CD4-positive, alpha-beta T cell treated with Interleukin-6 at 100 ng/mL for 8 hours (primary cell): ENCODE measurements at regions not wholly inside any gene's neighbourhood (a gene's known extent, or its start where the extent isn't known, plus 50 kb on each side); places are given as distances from the start of the nearest gene placed in this dataset.

Experiments used
- DNase-seq: peaks from one replicate; pipeline ENCODE4 v3.0.0-alpha.2; 2020; ENCODE audit warnings: mixed read lengths, low spot score

GRCh38 chr6:167643223-167643622 lies 183.5 kb upstream of the AFDN start:
- no peak for DNase-seq

GRCh38 chr6:167643716-167644115 lies 183.0 kb upstream of the AFDN start:
- DNase-seq, result no peak

- no peak for DNase-seq
Measured at GRCh38 chr6:167644412-167645132, 182.1 kb upstream of the AFDN start.

- no peak for DNase-seq
Measured at GRCh38 chr6:167645368-167645767, 181.3 kb upstream of the AFDN start.

- DNase-seq, result no peak
Measured at GRCh38 chr6:167647306-167647705, 179.4 kb upstream of the AFDN start.

- DNase-seq, result no peak
Measured at GRCh38 chr6:167647737-167648470, 178.8 kb upstream of the AFDN start.

GRCh38 chr6:167648501-167649278 lies 178.0 kb upstream of the AFDN start:
- DNase-seq, result no peak

- DNase-seq, result no peak
Measured at GRCh38 chr6:167649476-167649875, 177.2 kb upstream of the AFDN start.

- DNase-seq, result no peak
Measured at GRCh38 chr6:167650730-167651317, 175.9 kb upstream of the AFDN start.

GRCh38 chr6:167651318-167652041 lies 175.2 kb upstream of the AFDN start:
- DNase-seq, result no peak

GRCh38 chr6:167652042-167652700 lies 174.5 kb upstream of the AFDN start:
- DNase-seq, result no peak

- no peak for DNase-seq
Measured at GRCh38 chr6:167652701-167653095, 174.0 kb upstream of the AFDN start.

- no peak for DNase-seq
Measured at GRCh38 chr6:167653561-167653960, 173.2 kb upstream of the AFDN start.

GRCh38 chr6:167654389-167654788 lies 172.3 kb upstream of the AFDN start:
- no peak for DNase-seq

GRCh38 chr6:167655174-167655821 lies 171.4 kb upstream of the AFDN start:
- DNase-seq, result no peak

- no peak for DNase-seq
Measured at GRCh38 chr6:167658106-167658505, 168.6 kb upstream of the AFDN start.

- no peak for DNase-seq
Measured at GRCh38 chr6:167659046-167659445, 167.7 kb upstream of the AFDN start.

- DNase-seq, result no peak
Measured at GRCh38 chr6:167660424-167660823, 166.3 kb upstream of the AFDN start.

- DNase-seq, result no peak
Measured at GRCh38 chr6:167660944-167661551, 165.7 kb upstream of the AFDN start.

GRCh38 chr6:167661552-167662044 lies 165.1 kb upstream of the AFDN start:
- DNase-seq, result no peak
